ENCODE measurements at regions not wholly inside any gene's neighbourhood (a gene's known extent, or its start where the extent isn't known, plus 50 kb on each side); places are given as distances from the start of the nearest gene placed in this dataset.

DNA sequence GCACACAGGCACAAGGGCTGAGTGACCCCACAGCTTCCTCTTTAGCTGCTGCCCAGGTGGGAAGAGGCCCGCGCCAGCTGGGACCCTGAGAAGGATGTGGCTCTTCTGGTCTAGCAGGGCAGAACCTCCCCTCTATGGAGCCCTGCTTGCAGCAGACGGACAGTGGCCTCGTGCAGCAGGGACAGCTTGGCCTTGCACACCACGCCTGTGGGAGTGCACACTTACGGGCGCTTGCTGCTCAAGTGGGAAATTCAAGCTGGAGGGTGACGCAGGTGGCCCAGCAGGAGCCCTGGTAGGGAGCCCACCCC, 971.4 kb downstream of the BRD1 start:
- TF ChIP-seq, protein P1, sequence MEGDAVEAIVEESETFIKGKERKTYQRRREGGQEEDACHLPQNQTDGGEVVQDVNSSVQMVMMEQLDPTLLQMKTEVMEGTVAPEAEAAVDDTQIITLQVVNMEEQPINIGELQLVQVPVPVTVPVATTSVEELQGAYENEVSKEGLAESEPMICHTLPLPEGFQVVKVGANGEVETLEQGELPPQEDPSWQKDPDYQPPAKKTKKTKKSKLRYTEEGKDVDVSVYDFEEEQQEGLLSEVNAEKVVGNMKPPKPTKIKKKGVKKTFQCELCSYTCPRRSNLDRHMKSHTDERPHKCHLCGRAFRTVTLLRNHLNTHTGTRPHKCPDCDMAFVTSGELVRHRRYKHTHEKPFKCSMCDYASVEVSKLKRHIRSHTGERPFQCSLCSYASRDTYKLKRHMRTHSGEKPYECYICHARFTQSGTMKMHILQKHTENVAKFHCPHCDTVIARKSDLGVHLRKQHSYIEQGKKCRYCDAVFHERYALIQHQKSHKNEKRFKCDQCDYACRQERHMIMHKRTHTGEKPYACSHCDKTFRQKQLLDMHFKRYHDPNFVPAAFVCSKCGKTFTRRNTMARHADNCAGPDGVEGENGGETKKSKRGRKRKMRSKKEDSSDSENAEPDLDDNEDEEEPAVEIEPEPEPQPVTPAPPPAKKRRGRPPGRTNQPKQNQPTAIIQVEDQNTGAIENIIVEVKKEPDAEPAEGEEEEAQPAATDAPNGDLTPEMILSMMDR (IDR thresholded peaks at IDR 0.05; ENCODE audit: low read depth, low read length, missing control alignments): no peak
- in situ Hi-C loops (cut with HindIII; ENCODE audit: low sequenced_read_pairs): no loop called here
- DNase-seq (ENCODE audit: low read depth): no peak
- H3K4me3 ChIP-seq (ENCODE audit: low read depth, low read length): no peak overlapping the region

DNA sequence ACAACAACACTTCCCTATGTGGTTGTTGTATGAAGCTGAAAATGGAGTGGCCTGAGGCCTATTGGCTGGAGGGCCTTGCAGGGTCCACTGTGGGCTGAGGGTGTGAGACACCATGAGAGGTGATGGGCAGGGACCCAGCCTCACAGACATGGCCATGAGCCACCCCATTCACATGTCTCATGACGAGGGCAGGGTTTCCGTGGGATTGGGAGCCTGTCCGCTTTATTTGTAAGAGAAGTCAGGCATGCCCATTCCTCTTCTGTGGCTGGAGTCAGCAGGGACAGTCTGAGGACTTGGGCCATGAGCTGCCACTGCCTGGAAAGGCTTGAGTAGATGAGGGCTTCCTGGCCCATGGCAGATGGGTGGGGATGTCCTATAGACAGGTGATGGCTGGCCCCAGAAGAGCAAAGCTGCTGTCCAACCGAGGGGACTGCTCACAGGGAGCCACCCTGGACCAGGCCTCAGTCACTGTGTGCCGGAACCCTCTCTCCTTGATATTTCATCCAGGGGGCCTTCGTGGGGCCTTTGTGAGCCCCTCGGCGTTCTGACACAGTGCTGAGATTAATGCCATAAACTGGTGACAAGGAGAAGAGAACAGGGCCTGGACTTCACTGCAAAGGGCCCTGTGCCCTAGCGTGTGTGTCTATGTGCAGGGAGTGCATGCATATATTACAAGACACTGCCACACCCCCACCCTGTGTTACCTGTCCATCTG, 971.9 kb downstream of the BRD1 start:
- no peak overlapping the region for H3K4me3 ChIP-seq (ENCODE audit: low read depth, low read length)
- in situ Hi-C loops (cut with HindIII; ENCODE audit: low sequenced_read_pairs): no loop called here
- no peak for DNase-seq (ENCODE audit: low read depth)
- TF ChIP-seq, protein P1 (IDR thresholded peaks at IDR 0.05; ENCODE audit: low read depth, low read length, missing control alignments): no peak

DNA sequence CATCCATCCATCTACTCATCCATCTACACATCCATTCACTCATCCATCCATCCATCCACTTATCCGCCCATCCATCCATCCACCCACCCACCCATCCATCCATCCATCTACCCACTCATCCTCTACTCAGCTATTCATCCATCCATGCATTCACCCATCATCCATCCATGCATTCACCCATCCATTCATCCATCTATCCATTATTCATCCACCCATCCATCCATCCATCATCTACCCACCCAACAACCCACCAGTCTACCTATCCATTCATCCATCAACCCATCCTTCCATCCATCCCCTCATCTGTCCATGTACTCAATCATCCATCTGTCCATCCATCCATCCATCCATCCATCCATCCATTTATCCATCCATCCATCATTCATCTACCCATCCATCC, 972.7 kb downstream of the BRD1 start:
- TF ChIP-seq, protein P1 (IDR thresholded peaks at IDR 0.05; ENCODE audit: low read depth, low read length, missing control alignments): no peak
- no peak for DNase-seq (ENCODE audit: low read depth)
- no peak overlapping the region for H3K4me3 ChIP-seq (ENCODE audit: low read depth, low read length)
- in situ Hi-C loops (cut with HindIII; ENCODE audit: low sequenced_read_pairs): no loop called here

DNA sequence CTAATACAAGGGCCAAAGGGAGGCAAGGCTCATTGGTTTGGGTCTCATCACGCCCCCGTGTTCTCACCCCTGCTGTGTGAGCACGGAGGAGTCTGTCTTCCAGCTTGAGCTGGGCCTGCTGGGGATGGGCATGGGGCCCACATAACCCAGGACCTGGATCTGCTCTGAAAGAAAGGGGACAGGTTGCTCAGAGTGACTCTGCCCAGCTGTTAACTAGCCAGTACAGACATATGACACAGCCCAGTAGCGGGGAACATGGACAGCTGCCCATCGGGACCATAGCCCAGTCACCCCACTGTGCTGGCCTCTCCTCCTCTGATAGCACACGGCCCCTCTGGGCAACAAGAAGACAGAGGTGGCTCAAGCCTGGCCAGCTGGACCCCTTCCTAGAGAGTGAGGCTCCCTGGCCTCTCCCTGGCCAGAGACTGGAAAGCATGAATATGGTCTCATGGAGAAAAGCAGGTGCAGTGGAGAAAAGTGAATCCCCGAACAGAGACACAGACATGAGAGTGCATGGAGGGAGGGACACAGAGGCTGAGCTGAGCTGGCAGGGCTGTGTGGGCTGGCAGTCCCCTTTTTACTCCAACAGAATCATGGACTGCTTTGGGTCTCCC, 973.9 kb downstream of the BRD1 start:
- H3K4me3 ChIP-seq (ENCODE audit: low read depth, low read length): no peak overlapping the region
- DNase-seq (ENCODE audit: low read depth): no peak
- in situ Hi-C loops (cut with HindIII; ENCODE audit: low sequenced_read_pairs): no loop called here
- TF ChIP-seq, protein P1 (IDR thresholded peaks at IDR 0.05; ENCODE audit: low read depth, low read length, missing control alignments): no peak

DNA sequence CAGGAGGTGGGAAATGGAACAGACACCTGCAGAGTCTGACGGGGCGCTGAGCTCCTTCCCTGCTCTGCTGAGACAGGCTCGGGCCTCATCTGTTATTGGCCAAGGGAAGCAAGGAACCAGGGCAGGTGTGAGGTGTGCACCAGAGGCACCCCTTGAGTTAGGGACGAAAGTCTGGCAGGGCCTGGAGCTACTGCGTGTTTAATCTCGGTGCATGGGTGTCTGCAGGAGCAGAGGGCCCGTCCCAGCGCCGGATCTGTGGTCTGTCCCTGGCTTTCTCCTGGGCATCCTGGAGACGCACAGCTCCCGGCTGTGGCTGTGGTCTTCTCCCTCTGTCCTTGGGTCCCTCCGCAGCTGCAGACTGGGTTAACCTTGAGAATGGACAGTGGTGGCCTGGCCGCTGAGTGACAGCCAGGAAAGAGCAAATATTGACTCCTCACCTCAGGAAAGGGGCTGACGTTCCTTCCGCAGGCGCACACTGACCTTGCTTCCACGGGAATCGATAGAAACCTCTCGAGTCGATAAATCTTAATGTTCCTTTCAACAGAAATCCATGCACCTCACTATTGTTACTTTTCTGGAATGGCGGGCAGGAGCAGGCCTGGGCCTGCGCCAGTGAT, 975.6 kb downstream of the BRD1 start:
- no peak overlapping the region for H3K4me3 ChIP-seq (ENCODE audit: low read depth, low read length)
- DNase-seq (ENCODE audit: low read depth): no peak
- TF ChIP-seq, protein P1 (IDR thresholded peaks at IDR 0.05; ENCODE audit: low read depth, low read length, missing control alignments): no peak
- in situ Hi-C loops (cut with HindIII; ENCODE audit: low sequenced_read_pairs): no loop called here

DNA sequence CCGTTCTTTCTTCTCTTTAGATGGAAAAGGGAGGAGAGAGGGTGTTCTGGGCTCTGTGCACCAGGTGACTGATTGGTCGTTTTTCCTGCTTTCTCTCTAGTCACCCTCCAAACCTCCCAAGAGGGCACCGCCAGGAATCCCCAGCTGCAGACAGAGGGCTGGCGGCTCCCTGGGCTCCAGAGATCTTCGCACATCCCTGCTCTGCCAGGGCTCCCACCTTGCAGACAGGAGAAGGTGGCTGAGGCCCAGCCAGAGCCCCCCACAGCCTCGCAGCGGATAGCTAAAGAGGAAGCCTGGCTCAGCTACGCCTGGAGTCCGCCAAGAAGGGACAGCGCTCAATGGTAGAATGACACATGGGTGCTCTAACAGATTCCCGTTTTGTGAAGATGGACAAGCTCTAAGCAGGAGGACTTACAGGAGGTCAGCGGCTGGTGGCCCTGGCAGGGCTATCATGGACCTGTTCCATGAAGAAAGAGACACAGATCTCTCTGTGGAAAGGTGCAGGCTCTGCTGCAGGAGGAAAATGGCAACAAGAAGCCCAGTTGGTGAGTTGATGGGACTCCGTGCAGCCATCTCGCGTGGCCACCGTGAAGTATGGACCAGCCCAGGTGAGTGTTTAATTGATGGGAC, 976.9 kb downstream of the BRD1 start:
- in situ Hi-C loops (cut with HindIII; ENCODE audit: low sequenced_read_pairs): no loop called here
- TF ChIP-seq, protein P1 (IDR thresholded peaks at IDR 0.05; ENCODE audit: low read depth, low read length, missing control alignments): no peak
- H3K4me3 ChIP-seq (ENCODE audit: low read depth, low read length): no peak overlapping the region
- no peak for DNase-seq (ENCODE audit: low read depth)
